Neural progenitor cell (in vitro differentiated cells): ENCODE measurements at regions not wholly inside any gene's neighbourhood (a gene's known extent, or its start where the extent isn't known, plus 50 kb on each side); places are given as distances from the start of the nearest gene placed in this dataset.

Experiments
- CTCF ChIP-seq: fragments of 200-600 bp; sonication (generic); IDR thresholded peaks from 2 replicates; pipeline ENCODE4 v1.5.1; 2017; ENCODE audit warnings: antibody characterized with exemption, mild to moderate bottlenecking
- EZH2 ChIP-seq: fragments of 200-600 bp; sonication (generic); IDR thresholded peaks from 2 replicates; pipeline ENCODE4 v1.6.1; 2017; ENCODE audit warnings: antibody characterized with exemption, mild to moderate bottlenecking, moderate library complexity

- TF ChIP-seq CTCF: no peak
- no peak for TF ChIP-seq EZH2
Observed at GRCh38 chr5:89885670-89886069, 523.9 kb downstream of the CETN3 start.
